Muscle layer of colon (tissue), 2 donors: ENCODE measurements at regions not wholly inside any gene's neighbourhood (a gene's known extent, or its start where the extent isn't known, plus 50 kb on each side); places are given as distances from the start of the nearest gene placed in this dataset.

Source experiments
- H3K27ac ChIP-seq: one replicate; pipeline ENCODE4 v1.7.0; 2013; ENCODE audit warnings: low read depth, mild to moderate bottlenecking, low read length, moderate library complexity
- H3K27me3 ChIP-seq, 2 donors: one replicate each; pipeline ENCODE4 v1.7.0; 2013; ENCODE audit warnings: low read length in 2 of 2, mild to moderate bottlenecking in 2 of 2; ENCODE audit not compliant: insufficient read depth in 2 of 2, control insufficient read depth in 1 of 2
- H3K36me3 ChIP-seq: one replicate; pipeline ENCODE4 v1.7.0; 2013; ENCODE audit warnings: mild to moderate bottlenecking, low read length; ENCODE audit not compliant: insufficient read depth
- H3K4me1 ChIP-seq: one replicate; pipeline ENCODE4 v1.7.0; 2013; ENCODE audit warnings: mild to moderate bottlenecking, low read length; ENCODE audit not compliant: insufficient read depth
- H3K4me3 ChIP-seq, 2 donors: one replicate each; pipeline ENCODE4 v1.7.0; 2013; ENCODE audit warnings: low read length in 2 of 2, low read depth in 1 of 2, mild to moderate bottlenecking in 1 of 2, moderate library complexity in 1 of 2
- H3K9ac ChIP-seq: one replicate; pipeline ENCODE4 v1.7.0; 2013; ENCODE audit warnings: low read length
- H3K9me3 ChIP-seq: one replicate; pipeline ENCODE4 v1.7.0; 2013; ENCODE audit warnings: mild to moderate bottlenecking, low read length
- donor health status: abdominal sarcoma.
- donor health status: Adenocarcinoma of cecum.

DNA sequence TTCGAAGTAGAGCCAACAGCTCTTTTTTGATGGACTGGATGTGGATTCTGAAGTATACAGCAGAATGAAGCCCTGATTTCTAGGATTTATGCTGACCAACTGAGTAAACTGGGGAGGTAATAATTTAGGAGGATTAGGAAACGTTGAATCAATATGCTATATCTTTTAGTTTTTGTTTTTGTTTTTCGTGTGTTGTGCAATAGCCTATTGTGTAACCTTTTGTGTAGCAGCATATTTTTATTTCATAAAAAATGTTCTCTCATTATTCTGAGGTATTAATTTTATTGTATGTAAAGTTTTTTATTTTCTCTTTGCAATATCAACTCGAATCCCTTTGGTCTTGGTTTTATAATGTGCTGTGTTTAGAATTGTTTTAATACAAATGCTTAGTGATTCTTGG lies 902.3 kb downstream of the EFNA5 start:
- Histone ChIP-seq H3K9ac (no peak overlapping the region), H3K36me3 (no peaks in the 10 kb centered on the region), H3K4me1 (no peaks in the 10 kb centered on the region), H3K9me3 (no peaks in the 10 kb centered on the region), H3K4me3 (no peak overlapping the region), H3K27ac (no peak overlapping the region), H3K27me3 (no peaks in the 10 kb centered on the region)

GRCh38 chr5:106766916-106767315 lies 903.8 kb downstream of the EFNA5 start:
- no peaks in the 10 kb centered on the region for H3K27me3 ChIP-seq
- H3K4me1 ChIP-seq = no peaks in the 10 kb centered on the region
- H3K27ac ChIP-seq = no peak overlapping the region
- no peaks in the 10 kb centered on the region for H3K36me3 ChIP-seq
- no peaks in the 10 kb centered on the region for H3K9me3 ChIP-seq
- H3K4me3 ChIP-seq = no peak overlapping the region
- H3K9ac ChIP-seq = no peak overlapping the region

GRCh38 chr5:106759581-106759980 lies 911.2 kb downstream of the EFNA5 start:
- Histone ChIP-seq H3K4me1 (no peaks in the 10 kb centered on the region), H3K4me3 (no peak overlapping the region), H3K9me3 (no peaks in the 10 kb centered on the region), H3K36me3 (no peaks in the 10 kb centered on the region), H3K27me3 (no peaks in the 10 kb centered on the region), H3K27ac (no peak overlapping the region), H3K9ac (no peak overlapping the region)

DNA sequence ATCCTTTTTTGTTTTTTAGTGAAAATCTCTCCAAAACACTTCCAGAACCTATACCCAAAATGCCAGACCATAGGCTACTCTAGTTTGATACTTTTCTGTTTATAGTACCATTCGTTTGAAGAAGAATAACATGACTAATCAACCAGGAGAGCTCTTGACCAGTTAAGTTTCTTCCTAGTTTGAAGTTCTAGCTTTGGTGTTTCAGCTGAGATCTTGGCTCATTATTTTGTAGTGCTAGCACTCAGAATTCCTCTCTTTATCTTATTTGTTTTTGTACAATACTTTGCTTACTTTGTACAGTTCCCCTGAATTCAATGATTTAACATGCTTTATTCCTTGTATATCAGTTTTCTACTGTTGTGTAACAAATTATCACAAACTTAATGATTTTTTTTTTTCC lies 911.6 kb downstream of the EFNA5 start:
- Histone ChIP-seq H3K9ac (no peak overlapping the region), H3K4me1 (no peaks in the 10 kb centered on the region), H3K4me3 (no peak overlapping the region), H3K36me3 (no peaks in the 10 kb centered on the region), H3K27me3 (no peaks in the 10 kb centered on the region), H3K27ac (no peak overlapping the region), H3K9me3 (no peaks in the 10 kb centered on the region)

GRCh38 chr5:106757672-106758071 lies 913.1 kb downstream of the EFNA5 start:
- Histone ChIP-seq H3K9me3 (no peaks in the 10 kb centered on the region), H3K27ac (no peak overlapping the region), H3K4me3 (no peak overlapping the region), H3K4me1 (no peaks in the 10 kb centered on the region), H3K9ac (no peak overlapping the region), H3K27me3 (no peaks in the 10 kb centered on the region), H3K36me3 (no peaks in the 10 kb centered on the region)

- Histone ChIP-seq H3K4me1 (no peaks in the 10 kb centered on the region), H3K4me3 (no peak overlapping the region), H3K9ac (no peak overlapping the region), H3K27ac (no peak overlapping the region), H3K27me3 (no peaks in the 10 kb centered on the region), H3K9me3 (no peaks in the 10 kb centered on the region), H3K36me3 (no peaks in the 10 kb centered on the region)
Observed at GRCh38 chr5:106755789-106756188, 914.9 kb downstream of the EFNA5 start.

GRCh38 chr5:106755066-106755465 lies 915.7 kb downstream of the EFNA5 start:
- no peaks in the 10 kb centered on the region for H3K27me3 ChIP-seq
- no peaks in the 10 kb centered on the region for H3K36me3 ChIP-seq
- no peak overlapping the region for H3K9ac ChIP-seq
- H3K4me1 ChIP-seq = no peaks in the 10 kb centered on the region
- no peak overlapping the region for H3K27ac ChIP-seq
- H3K9me3 ChIP-seq = no peaks in the 10 kb centered on the region
- no peak overlapping the region for H3K4me3 ChIP-seq

- Histone ChIP-seq H3K4me3 (no peak overlapping the region), H3K9ac (no peak overlapping the region), H3K27me3 (no peaks in the 10 kb centered on the region), H3K9me3 (no peaks in the 10 kb centered on the region), H3K4me1 (no peaks in the 10 kb centered on the region), H3K27ac (no peak overlapping the region), H3K36me3 (no peaks in the 10 kb centered on the region)
Observed at GRCh38 chr5:106749826-106750225, 920.9 kb downstream of the EFNA5 start.

DNA sequence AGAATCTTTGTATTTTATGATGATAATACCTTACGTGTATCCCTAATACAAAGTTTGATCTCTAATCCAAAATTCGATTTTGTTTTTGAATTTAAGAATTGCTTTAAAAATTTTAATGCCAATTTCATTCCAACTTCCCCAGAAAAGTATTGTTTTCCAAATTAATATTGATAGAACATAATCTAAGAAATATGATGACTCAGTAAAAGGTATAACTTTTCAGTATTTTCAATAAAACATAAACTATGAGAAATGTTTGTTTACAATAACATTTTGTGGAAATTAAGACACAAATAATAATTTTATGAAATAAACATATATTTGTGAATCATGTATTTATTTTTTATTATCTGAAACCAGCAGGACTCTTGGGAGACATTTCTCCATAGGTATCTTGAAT lies 931.6 kb downstream of the EFNA5 start:
- H3K9me3 ChIP-seq = no peaks in the 10 kb centered on the region
- no peaks in the 10 kb centered on the region for H3K4me1 ChIP-seq
- no peaks in the 10 kb centered on the region for H3K27me3 ChIP-seq
- H3K4me3 ChIP-seq = no peak overlapping the region
- no peak overlapping the region for H3K27ac ChIP-seq
- H3K9ac ChIP-seq = no peak overlapping the region
- H3K36me3 ChIP-seq = no peaks in the 10 kb centered on the region

GRCh38 chr5:106737111-106737510 lies 933.6 kb downstream of the EFNA5 start:
- H3K4me1 ChIP-seq = no peaks in the 10 kb centered on the region
- H3K27ac ChIP-seq = no peak overlapping the region
- no peaks in the 10 kb centered on the region for H3K9me3 ChIP-seq
- H3K4me3 ChIP-seq = no peak overlapping the region
- H3K36me3 ChIP-seq = no peaks in the 10 kb centered on the region
- no peak overlapping the region for H3K9ac ChIP-seq
- H3K27me3 ChIP-seq = no peaks in the 10 kb centered on the region

DNA sequence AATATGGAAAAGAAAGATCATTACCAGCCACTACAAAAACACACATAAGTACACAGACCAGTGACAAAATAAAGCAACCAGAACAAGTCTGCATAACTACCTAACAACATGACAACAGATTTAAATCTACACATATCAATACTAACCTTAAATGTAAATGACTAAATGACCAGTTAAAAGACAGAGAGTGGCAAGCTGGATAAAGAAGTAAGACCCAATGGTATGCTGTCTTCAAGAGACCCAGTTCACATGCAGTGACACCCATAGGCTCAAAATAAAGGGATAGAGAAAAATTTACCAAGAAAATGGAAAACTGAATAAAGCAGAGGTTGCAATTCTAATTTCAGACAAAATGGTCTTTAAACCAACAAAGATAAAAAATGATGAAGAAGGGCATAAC lies 938.1 kb downstream of the EFNA5 start:
- Histone ChIP-seq H3K4me3 (no peak overlapping the region), H3K27me3 (no peaks in the 10 kb centered on the region), H3K9me3 (no peaks in the 10 kb centered on the region), H3K9ac (no peak overlapping the region), H3K27ac (no peak overlapping the region), H3K36me3 (no peaks in the 10 kb centered on the region), H3K4me1 (no peaks in the 10 kb centered on the region)

DNA sequence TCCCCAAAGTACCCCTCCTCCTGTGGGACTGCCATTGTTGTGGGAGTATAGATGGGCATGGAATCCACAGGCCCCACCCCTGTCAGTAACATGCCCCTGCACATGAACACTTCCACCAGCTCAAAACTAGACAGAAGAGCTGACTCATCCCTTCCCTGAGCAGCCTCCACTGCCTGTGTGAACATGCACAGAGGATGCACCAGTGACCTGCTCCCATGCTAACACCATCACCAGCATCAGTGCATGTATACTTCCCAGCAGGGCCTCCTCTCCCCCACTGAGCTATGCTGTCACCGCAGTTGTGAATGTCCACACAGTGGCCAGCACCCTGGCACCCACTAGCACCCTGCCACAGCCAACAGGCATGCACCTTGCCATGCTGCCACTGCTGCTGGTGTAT lies 939.8 kb downstream of the EFNA5 start:
- H3K9ac ChIP-seq = no peak overlapping the region
- no peaks in the 10 kb centered on the region for H3K27me3 ChIP-seq

More for the DNA sequence above, 939.8 kb downstream of the EFNA5 start:
- Histone ChIP-seq H3K27ac (no peak overlapping the region), H3K4me3 (no peak overlapping the region), H3K9me3 (no peaks in the 10 kb centered on the region), H3K4me1 (no peaks in the 10 kb centered on the region), H3K36me3 (no peaks in the 10 kb centered on the region)
